Skeletal muscle satellite cell (primary cell): ENCODE measurements at regions not wholly inside any gene's neighbourhood (a gene's known extent, or its start where the extent isn't known, plus 50 kb on each side); places are given as distances from the start of the nearest gene placed in this dataset.

ENCODE experiments used
- H3K27me3 ChIP-seq: 2 replicates; pipeline ENCODE4 v1.7.0; 2013; ENCODE audit warnings: low read length; ENCODE audit not compliant: control insufficient read depth, insufficient read depth
- H3K36me3 ChIP-seq: 2 replicates; pipeline ENCODE4 v1.7.0; 2013; ENCODE audit warnings: mild to moderate bottlenecking, control low read depth, low read length; ENCODE audit not compliant: insufficient read depth
- H3K4me1 ChIP-seq: 2 replicates; pipeline ENCODE4 v1.7.0; 2013; ENCODE audit warnings: low read length; ENCODE audit not compliant: control insufficient read depth, insufficient read depth
- H3K4me2 ChIP-seq: 2 replicates; pipeline ENCODE4 v1.7.0; 2013; ENCODE audit warnings: mild to moderate bottlenecking, low read length
- H3K4me3 ChIP-seq: 2 replicates; pipeline ENCODE4 v1.7.0; 2013; ENCODE audit warnings: low read length
- H3K9ac ChIP-seq: 2 replicates; pipeline ENCODE4 v1.7.0; 2013; ENCODE audit warnings: mild to moderate bottlenecking, low read depth, low read length, moderate library complexity
- H3K9me3 ChIP-seq: replicated peaks from 2 replicates; pipeline ENCODE4 v1.7.0; 2013; ENCODE audit warnings: mild to moderate bottlenecking, control low read depth, low read length

GRCh38 chr18:46282646-46283045 is 178.5 kb downstream of the HAUS1 start:
- Histone ChIP-seq H3K4me3 (no peak overlapping the region), H3K27me3 (no peaks in the 10 kb centered on the region), H3K36me3 (no peaks in the 10 kb centered on the region), H3K4me1 (peaks cover 15% of the 10 kb centered on the region), H3K9ac (no peak overlapping the region), H3K4me2 (no peak overlapping the region), H3K9me3 (no peaks in the 10 kb centered on the region)

DNA sequence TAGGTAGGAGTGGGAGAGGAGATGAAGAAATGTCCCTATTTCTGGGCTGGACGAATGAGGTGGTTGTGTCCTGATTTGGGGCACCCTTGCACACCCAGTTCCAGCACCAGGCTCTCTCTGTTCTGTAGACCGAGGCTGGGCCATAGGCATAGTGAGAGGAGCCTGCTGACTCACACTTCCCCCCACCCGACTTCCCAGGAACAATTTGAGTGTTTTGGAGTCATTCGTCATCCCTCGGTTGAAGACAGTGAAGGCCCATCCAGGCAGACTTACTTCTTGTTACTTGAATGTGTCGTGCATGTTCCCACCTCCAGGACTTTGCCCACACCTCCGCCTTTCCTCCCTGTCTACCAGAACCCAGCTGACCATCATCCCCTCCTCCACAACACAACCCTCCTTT is 179.1 kb downstream of the HAUS1 start:
- H3K9ac ChIP-seq: no peak overlapping the region
- H3K4me2 ChIP-seq: no peak overlapping the region
- H3K4me3 ChIP-seq: no peak overlapping the region
- H3K36me3 ChIP-seq: no peaks in the 10 kb centered on the region
- no peaks in the 10 kb centered on the region for H3K9me3 ChIP-seq
- H3K4me1 ChIP-seq: peaks cover 9% of the 10 kb centered on the region
- H3K27me3 ChIP-seq: no peaks in the 10 kb centered on the region

DNA sequence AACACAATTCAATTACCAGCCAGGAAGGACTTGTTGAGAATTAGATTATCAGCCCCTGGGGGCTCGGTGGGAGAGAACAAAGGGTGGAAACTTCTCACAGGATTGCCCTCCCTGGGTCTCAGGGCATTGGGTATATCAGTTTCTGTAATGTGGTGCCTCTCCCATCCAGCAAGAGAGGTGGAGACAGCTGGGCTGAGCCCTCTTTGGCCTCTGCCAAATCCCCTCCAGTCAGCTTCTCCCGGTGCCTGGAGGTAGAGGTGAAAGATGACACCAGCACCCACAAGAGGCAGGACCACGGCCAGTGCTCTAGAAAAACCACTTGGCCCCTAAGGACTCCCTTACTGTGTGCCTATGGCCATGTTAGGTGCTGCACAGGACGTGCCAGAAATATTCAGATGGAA is 179.7 kb downstream of the HAUS1 start:
- Histone ChIP-seq H3K9me3 (no peaks in the 10 kb centered on the region), H3K36me3 (no peaks in the 10 kb centered on the region), H3K27me3 (no peaks in the 10 kb centered on the region), H3K4me2 (no peak overlapping the region), H3K4me3 (no peak overlapping the region), H3K4me1 (peaks cover 3% of the 10 kb centered on the region), H3K9ac (no peak overlapping the region)

GRCh38 chr18:46289463-46289862 is 185.3 kb downstream of the HAUS1 start:
- peaks cover 7% of the 10 kb centered on the region for H3K27me3 ChIP-seq

GRCh38 chr18:46289931-46290330 is 185.7 kb downstream of the HAUS1 start:
- H3K9ac ChIP-seq: no peak overlapping the region
- no peak overlapping the region for H3K4me2 ChIP-seq
- H3K36me3 ChIP-seq: no peaks in the 10 kb centered on the region
- no peaks in the 10 kb centered on the region for H3K4me1 ChIP-seq
- H3K27me3 ChIP-seq: peaks cover 7% of the 10 kb centered on the region
- no peaks in the 10 kb centered on the region for H3K9me3 ChIP-seq
- H3K4me3 ChIP-seq: no peak overlapping the region

More at GRCh38 chr18:46289463-46289862, 185.3 kb downstream of the HAUS1 start:
- no peaks in the 10 kb centered on the region for H3K9me3 ChIP-seq
- H3K9ac ChIP-seq: no peak overlapping the region
- H3K4me1 ChIP-seq: no peaks in the 10 kb centered on the region
- H3K4me3 ChIP-seq: no peak overlapping the region
- H3K36me3 ChIP-seq: no peaks in the 10 kb centered on the region
- no peak overlapping the region for H3K4me2 ChIP-seq

DNA sequence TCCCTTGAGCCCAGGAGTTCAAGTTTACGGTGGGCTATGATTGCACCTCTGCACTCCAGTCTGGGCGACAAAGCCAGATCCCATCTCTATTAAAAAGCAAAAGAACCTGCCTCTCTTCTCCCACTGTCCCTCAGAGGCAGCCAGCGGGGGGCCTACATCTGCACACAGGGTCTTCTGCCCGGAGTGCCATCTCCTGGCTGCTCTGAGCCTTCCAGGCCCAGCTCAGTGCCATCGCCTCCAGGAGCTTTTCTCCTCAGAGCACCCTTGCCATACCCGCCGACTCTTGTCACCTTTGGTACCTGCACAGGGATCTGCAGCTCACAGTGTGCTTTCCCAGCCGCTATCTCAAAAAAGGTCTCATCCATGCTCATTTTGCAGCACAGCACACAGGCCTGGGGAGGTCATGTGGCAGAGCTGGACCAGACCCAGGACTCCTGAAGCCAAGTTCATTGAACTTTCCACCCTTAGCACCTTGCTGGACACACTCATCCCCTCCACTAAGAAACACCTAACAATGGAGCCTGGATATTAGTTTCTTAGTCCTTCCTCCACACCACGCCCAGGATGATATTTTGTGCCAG is 186.3 kb downstream of the HAUS1 start:
- no peaks in the 10 kb centered on the region for H3K36me3 ChIP-seq

DNA sequence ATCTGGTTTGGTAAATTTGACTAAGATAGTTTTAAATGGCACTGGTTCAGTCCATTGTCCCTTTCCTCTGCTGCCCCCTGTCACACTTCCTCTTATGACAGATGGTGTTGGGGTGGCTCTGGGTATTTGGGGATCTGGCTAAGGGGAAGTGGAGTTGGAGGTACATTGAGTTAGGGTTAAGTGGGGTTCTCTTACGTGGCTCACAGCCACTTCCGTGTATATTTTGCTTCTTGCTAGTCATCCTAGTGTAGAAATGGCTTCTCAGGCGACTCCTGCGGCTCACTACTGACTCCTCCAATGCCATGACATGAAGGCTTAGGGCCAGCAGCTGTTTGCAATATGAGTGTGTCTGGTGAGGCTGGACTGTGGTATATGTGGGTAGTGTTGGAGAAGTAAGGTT is 187.0 kb downstream of the HAUS1 start:
- H3K9me3 ChIP-seq: no peaks in the 10 kb centered on the region

More for the DNA sequence above, 186.3 kb downstream of the HAUS1 start:
- no peaks in the 10 kb centered on the region for H3K4me1 ChIP-seq
- H3K27me3 ChIP-seq: peaks cover 7% of the 10 kb centered on the region
- H3K4me2 ChIP-seq: no peak overlapping the region
- no peaks in the 10 kb centered on the region for H3K9me3 ChIP-seq
- no peak overlapping the region for H3K9ac ChIP-seq
- H3K4me3 ChIP-seq: no peak overlapping the region

GRCh38 chr18:46293742-46294181 is 189.6 kb downstream of the HAUS1 start:
- Histone ChIP-seq H3K4me1 (no peaks in the 10 kb centered on the region), H3K36me3 (no peaks in the 10 kb centered on the region), H3K27me3 (peaks cover 7% of the 10 kb centered on the region), H3K4me2 (no peak overlapping the region), H3K4me3 (no peak overlapping the region), H3K9me3 (no peaks in the 10 kb centered on the region), H3K9ac (no peak overlapping the region)

More for the DNA sequence above, 187.0 kb downstream of the HAUS1 start:
- Histone ChIP-seq H3K36me3 (no peaks in the 10 kb centered on the region), H3K4me2 (no peak overlapping the region), H3K27me3 (peaks cover 7% of the 10 kb centered on the region), H3K9ac (no peak overlapping the region), H3K4me1 (no peaks in the 10 kb centered on the region), H3K4me3 (no peak overlapping the region)

DNA sequence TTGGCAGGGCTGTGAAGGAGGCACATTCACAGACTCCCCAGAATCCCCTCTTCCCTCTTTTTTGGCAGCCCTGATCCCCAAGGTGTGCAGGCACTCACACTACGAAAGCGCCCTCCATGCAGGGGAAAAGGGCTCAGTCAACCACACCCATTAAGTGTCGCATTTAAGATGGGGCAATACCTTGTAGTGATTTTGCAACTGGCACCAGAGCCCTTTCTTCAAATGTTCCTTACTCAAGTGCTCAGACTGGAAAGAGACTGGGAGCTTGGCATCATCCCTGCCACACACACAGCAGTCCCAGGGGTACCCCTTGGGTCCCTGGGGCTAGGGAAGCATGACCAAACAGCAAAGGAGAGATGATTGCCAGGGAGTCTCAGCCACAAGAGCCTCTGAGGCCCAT is 190.1 kb downstream of the HAUS1 start:
- Histone ChIP-seq H3K4me2 (no peak overlapping the region), H3K9me3 (no peaks in the 10 kb centered on the region), H3K9ac (no peak overlapping the region), H3K4me1 (no peaks in the 10 kb centered on the region), H3K4me3 (no peak overlapping the region), H3K27me3 (peaks cover 7% of the 10 kb centered on the region), H3K36me3 (no peaks in the 10 kb centered on the region)

- Histone ChIP-seq H3K4me2 (no peak overlapping the region), H3K36me3 (no peaks in the 10 kb centered on the region), H3K9me3 (no peaks in the 10 kb centered on the region), H3K9ac (no peak overlapping the region), H3K4me3 (no peak overlapping the region), H3K4me1 (no peaks in the 10 kb centered on the region), H3K27me3 (peaks cover 7% of the 10 kb centered on the region)
Measured at GRCh38 chr18:46294751-46295150, 190.6 kb downstream of the HAUS1 start.

DNA sequence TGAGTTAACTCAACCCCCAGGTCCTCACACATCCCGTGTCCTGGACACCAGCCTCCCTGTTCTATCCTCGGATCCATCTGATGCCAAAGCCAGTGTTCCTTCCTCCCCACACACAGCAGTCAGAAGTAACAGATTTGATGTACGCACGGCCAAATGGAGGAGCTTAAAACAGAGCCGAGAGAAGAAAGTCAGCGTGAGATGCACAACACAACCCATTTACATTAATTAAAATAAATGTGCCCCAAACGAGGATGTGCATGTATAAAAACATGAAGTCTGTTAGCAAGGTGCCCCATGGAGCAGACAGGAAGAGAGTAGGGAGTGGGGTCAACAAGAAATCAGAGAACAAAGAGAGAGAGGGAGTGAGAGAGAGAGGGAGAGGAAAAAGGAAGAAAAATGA is 191.2 kb downstream of the HAUS1 start:
- Histone ChIP-seq H3K9me3 (no peaks in the 10 kb centered on the region), H3K9ac (no peak overlapping the region), H3K4me1 (no peaks in the 10 kb centered on the region), H3K4me2 (no peak overlapping the region), H3K27me3 (peaks cover 9% of the 10 kb centered on the region), H3K36me3 (no peaks in the 10 kb centered on the region), H3K4me3 (no peak overlapping the region)

- Histone ChIP-seq H3K9me3 (no peaks in the 10 kb centered on the region), H3K36me3 (no peaks in the 10 kb centered on the region), H3K4me3 (no peak overlapping the region), H3K4me2 (no peak overlapping the region), H3K4me1 (no peaks in the 10 kb centered on the region), H3K9ac (no peak overlapping the region), H3K27me3 (peaks cover 21% of the 10 kb centered on the region)
Measured at GRCh38 chr18:46296656-46297055, 192.5 kb downstream of the HAUS1 start.
